Gastroesophageal sphincter (tissue), 4 donors: ENCODE measurements at regions not wholly inside any gene's neighbourhood (a gene's known extent, or its start where the extent isn't known, plus 50 kb on each side); places are given as distances from the start of the nearest gene placed in this dataset.
A peak's percentile ranks its signal among the peaks of the same experiment; 100 is the strongest.
"Not testable (repeated sequence)": the region's sequence is repeated elsewhere in the genome, so short reads cannot be mapped to it uniquely, and the experiment has no call there.

ENCODE experiments used
- ATAC-seq: fragments of 150-250 bp; one replicate; pipeline ENCODE4 v1.9.1; 2016; ENCODE audit warnings: mild to moderate bottlenecking, moderate library complexity
- H3K27ac ChIP-seq, 4 donors: fragments of 200-600 bp; sonication (generic) in 3 of 4; 1 replicate in 3 of 4; 2 replicates in 1 of 4; pipeline ENCODE4 v1.5.1; 2016 to 2019
- H3K27me3 ChIP-seq: fragments of 200-600 bp; sonication (generic); one replicate; pipeline ENCODE4 v1.5.1; 2019
- H3K36me3 ChIP-seq, 2 donors: fragments of 200-600 bp; sonication (generic); one replicate each; pipeline ENCODE4 v1.5.1; 2019; ENCODE audit warnings: control low read depth in 1 of 2
- H3K4me1 ChIP-seq, 3 donors: fragments of 200-600 bp; sonication (generic); 1 replicate in 2 of 3; 2 replicates in 1 of 3; pipeline ENCODE4 v1.5.1; 2016 to 2019; ENCODE audit warnings: control low read depth in 2 of 3
- H3K4me3 ChIP-seq, 2 donors: fragments of 200-600 bp; sonication (generic); one replicate each; pipeline ENCODE4 v1.5.1; 2019; ENCODE audit warnings: mild to moderate bottlenecking in 1 of 2, moderate library complexity in 1 of 2
- H3K9me3 ChIP-seq, 3 donors: fragments of 200-600 bp; sonication (generic); one replicate each; pipeline ENCODE4 v1.5.1; 2017 to 2019; ENCODE audit warnings: control low read depth in 2 of 3
- EP300 ChIP-seq: sonication (generic); formaldehyde crosslinking; IDR thresholded peaks from one replicate; pipeline ENCODE4 v1.6.1; 2017; ENCODE audit warnings: antibody characterized with exemption, mild to moderate bottlenecking
- POLR2A ChIP-seq, 2 donors: fragments of 450-650 bp; IDR thresholded peaks; one replicate each; pipeline ENCODE4 v1.6.1; 2017; ENCODE audit warnings: antibody characterized with exemption in 2 of 2, mild to moderate bottlenecking in 2 of 2, moderate library complexity in 1 of 2
- POLR2AphosphoS5 ChIP-seq: sonication (generic); formaldehyde crosslinking; IDR thresholded peaks from one replicate; pipeline ENCODE4 v1.6.1; 2017; ENCODE audit warnings: antibody characterized with exemption
- WGBS, 2 donors: methylation state at CpG; one replicate each; pipeline ENCODE4 v1.1.5; 2018; ENCODE audit warnings: low coverage in 1 of 2; 5-methylcytosine and 5-hydroxymethylcytosine counted together
- TF ChIP-seq, protein P1 (sequence below), 4 experiments: fragments of 200-600 bp in 2 of 4; fragments of 450-650 bp in 2 of 4; sonication (generic) in 1 of 4; IDR thresholded peaks; one replicate each; pipeline ENCODE4 v1.5.1; 2017 to 2019; ENCODE audit warnings: antibody characterized with exemption in 4 of 4, mild to moderate bottlenecking in 2 of 4, moderate library complexity in 2 of 4

- H3K36me3 ChIP-seq: no peaks in the 10 kb centered on the region
- H3K27ac ChIP-seq: no peak overlapping the region
- ATAC-seq: no peak
- TF ChIP-seq POLR2AphosphoS5: no peak
- no peak for TF ChIP-seq EP300
- TF ChIP-seq, protein P1, sequence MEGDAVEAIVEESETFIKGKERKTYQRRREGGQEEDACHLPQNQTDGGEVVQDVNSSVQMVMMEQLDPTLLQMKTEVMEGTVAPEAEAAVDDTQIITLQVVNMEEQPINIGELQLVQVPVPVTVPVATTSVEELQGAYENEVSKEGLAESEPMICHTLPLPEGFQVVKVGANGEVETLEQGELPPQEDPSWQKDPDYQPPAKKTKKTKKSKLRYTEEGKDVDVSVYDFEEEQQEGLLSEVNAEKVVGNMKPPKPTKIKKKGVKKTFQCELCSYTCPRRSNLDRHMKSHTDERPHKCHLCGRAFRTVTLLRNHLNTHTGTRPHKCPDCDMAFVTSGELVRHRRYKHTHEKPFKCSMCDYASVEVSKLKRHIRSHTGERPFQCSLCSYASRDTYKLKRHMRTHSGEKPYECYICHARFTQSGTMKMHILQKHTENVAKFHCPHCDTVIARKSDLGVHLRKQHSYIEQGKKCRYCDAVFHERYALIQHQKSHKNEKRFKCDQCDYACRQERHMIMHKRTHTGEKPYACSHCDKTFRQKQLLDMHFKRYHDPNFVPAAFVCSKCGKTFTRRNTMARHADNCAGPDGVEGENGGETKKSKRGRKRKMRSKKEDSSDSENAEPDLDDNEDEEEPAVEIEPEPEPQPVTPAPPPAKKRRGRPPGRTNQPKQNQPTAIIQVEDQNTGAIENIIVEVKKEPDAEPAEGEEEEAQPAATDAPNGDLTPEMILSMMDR (IDR thresholded peaks at IDR 0.05): no peak
- no peak for TF ChIP-seq POLR2A (IDR thresholded peaks at IDR 0.05)
- H3K4me1 ChIP-seq: peaks cover 0 to 4% (median 0%) of the 10 kb centered on the region in 3 donors
- no peaks in the 10 kb centered on the region for H3K27me3 ChIP-seq
- H3K9me3 ChIP-seq: no peaks in the 10 kb centered on the region
- no peak overlapping the region for H3K4me3 ChIP-seq
- WGBS, 2 donors: 84 to 100% methylated on average over 2 to 3 of the region's 7 CpGs
Measured at GRCh38 chr1:223023863-223024262, 119.2 kb downstream of the TLR5 start.

DNA sequence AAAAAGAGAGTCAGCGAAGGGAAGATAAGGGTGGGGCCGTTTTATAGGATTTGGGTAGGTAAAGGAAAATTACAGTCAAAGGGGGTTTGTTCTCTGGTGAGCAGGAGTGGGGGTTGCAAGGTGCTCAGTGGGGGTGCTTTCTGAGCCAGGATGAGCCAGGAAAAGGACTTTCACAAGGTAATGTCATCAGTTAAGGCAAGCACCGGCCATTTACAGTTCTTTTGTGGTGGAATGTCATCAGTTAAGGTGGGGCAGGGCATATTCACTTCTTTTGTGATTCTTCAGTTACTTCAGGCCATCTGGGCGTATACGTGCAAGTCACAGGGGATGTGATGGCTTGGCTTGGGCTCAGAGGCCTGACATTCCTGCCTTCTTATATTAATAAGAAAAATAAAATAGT, 118.6 kb downstream of the TLR5 start:
- H3K4me3 ChIP-seq, H3K9me3 ChIP-seq, H3K27me3 ChIP-seq, H3K36me3 ChIP-seq, H3K27ac ChIP-seq, H3K4me1 ChIP-seq, ATAC-seq: not testable (repeated sequence)
- WGBS, 2 donors: 92 to 100% methylated on average over 1 to 2 of the region's 5 CpGs

DNA sequence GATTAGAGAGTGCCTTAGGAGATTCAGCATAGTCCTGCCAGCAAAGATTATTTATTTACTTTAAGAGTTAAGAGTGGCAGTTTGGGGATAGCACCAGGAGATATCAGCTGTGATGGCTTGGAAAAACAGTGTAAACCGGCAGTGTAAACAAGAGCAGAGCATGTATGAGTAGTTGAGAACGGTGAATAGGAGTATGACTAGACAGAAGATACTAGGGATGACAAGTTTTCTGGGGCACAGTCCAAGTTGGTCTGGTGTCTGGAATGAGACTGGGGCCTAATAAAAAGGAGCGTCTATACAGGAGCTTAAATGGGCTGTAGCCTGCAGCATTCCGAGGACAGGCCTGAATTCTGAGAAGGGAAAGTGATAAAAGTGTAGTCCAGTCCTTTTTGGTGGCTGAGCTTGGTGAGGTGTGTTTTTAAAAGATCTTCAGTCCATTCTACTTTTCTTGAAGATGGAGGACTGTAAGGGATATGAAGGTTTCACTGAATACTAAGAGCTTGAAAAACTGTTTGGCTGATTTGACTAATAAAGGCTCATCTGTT, 117.8 kb downstream of the TLR5 start:
- H3K27ac ChIP-seq: peak overlapping the region in 1 of 4 donors; percentile 32
- ATAC-seq, H3K9me3 ChIP-seq, H3K36me3 ChIP-seq, H3K4me1 ChIP-seq, H3K4me3 ChIP-seq, H3K27me3 ChIP-seq: not testable (repeated sequence)
- 50 to 54% methylated on average over 3 to 4 of the region's 4 CpGs for WGBS, 2 donors

DNA sequence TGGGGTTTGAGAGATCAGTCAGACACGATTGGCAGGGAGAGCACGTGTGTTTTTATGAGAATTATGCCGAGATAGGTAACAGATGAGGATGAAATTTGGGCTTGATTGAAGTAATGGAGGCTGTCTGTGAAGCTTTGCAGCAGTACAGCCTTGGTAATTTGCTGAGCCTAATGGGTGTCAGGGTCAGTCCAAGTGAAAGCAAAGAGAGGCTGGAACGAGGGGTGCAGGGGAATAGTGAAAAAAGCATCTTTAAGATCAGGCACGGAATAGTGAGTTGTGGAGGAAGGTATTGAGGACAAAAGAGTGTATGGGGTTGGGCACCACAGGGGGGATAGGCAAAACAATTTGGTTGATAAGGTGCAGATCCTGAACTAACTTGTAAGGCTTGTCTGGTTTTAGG, 116.4 kb downstream of the TLR5 start:
- H3K36me3 ChIP-seq, H3K27me3 ChIP-seq, H3K4me1 ChIP-seq, ATAC-seq, H3K4me3 ChIP-seq, H3K27ac ChIP-seq, H3K9me3 ChIP-seq: not testable (repeated sequence)
- 76 to 86% methylated on average over 3 to 5 of the region's 5 CpGs for WGBS, 2 donors

DNA sequence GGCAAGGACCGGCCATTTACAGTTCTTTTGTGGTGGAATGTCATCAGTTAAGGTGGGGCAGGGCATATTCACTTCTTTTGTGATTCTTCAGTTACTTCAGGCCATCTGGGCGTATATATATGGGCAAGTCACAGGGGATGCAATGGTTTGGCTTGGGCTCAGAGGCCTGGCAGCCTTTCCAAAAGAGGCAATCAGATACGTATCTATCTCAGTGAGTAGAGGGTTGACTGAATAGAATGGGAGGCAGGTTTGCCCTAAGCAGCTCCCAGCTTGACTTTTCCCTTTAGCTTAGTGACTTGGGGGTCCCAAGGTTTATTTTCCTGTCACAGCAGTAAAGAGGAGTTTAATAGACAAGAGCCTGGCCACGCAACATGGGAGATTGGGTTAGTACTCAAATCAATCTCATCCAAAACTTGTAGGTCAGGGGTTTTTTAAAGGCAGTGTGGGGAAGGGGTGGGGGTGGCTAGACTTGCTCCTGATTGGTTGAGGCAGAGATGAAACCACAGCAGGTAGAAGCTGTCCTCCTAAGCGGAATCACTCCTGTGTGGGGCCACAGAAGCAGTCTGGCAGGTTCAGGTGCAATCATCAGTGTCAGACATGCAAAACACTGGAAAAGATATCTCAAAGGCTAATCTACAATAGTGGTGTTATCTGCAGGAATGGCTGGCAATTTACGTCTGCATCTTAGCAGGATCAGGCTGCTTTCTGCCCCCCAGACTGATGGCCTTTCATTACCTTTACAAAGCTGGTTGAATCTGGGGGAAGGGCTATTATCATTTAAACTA, 112.9 kb downstream of the TLR5 start:
- Histone ChIP-seq H3K9me3 (no peaks in the 10 kb centered on the region), H3K27me3 (no peaks in the 10 kb centered on the region), H3K36me3 (no peaks in the 10 kb centered on the region), H3K4me1 (no peaks in the 10 kb centered on the region), H3K27ac (no peak overlapping the region), H3K4me3 (no peak overlapping the region)
- ATAC-seq: no peak
- WGBS, 2 donors: 74% methylated on average over 2 to 3 of the region's 6 CpGs
- TF ChIP-seq POLR2AphosphoS5 (no peak), EP300 (no peak), POLR2A (IDR thresholded peaks at IDR 0.05) (no peak)
- TF ChIP-seq, protein P1 (IDR thresholded peaks at IDR 0.05): no peak

DNA sequence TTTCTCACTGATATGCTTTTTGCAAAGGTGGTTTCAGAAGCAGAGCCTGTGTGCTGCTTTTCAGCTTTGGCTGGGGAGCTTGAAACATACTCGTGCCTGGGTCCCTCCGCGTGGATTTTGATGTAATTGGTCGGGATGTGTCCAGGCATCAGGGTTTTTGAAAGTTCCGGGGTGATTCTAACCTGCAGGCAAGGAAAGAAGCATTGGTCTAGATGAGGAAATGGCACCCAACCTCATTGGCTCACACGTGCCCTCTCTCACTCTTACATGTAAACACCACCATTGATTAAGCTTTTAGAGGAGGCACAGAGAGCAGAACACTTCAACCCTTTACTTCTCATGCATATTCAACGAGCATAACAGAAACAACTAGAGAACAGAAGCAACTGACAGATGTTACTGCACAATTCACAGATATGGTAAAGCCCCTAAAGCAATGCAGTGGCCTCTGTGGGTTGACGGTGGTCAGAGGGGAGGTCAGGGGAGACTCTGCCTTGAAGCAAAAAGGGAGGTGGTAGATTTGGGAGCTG, 112.1 kb downstream of the TLR5 start:
- Histone ChIP-seq H3K4me1 (no peaks in the 10 kb centered on the region), H3K4me3 (no peak overlapping the region), H3K27ac (peak overlapping the region in 2 of 4 donors; percentile 53 to 57), H3K27me3 (no peaks in the 10 kb centered on the region), H3K36me3 (no peaks in the 10 kb centered on the region), H3K9me3 (no peaks in the 10 kb centered on the region)
- WGBS, 2 donors: 82 to 88% methylated on average over 5 of the region's 8 CpGs
- no peak for ATAC-seq
- TF ChIP-seq POLR2A (IDR thresholded peaks at IDR 0.05) (no peak), EP300 (no peak), POLR2AphosphoS5 (no peak)
- TF ChIP-seq, protein P1 (IDR thresholded peaks at IDR 0.05): no peak
